ENCODE measurements at regions not wholly inside any gene's neighbourhood (a gene's known extent, or its start where the extent isn't known, plus 50 kb on each side); places are given as distances from the start of the nearest gene placed in this dataset.

GRCh38 chr10:78894841-78895195 is 173.9 kb upstream of the ZMIZ1 start:
- TF ChIP-seq, protein P1, sequence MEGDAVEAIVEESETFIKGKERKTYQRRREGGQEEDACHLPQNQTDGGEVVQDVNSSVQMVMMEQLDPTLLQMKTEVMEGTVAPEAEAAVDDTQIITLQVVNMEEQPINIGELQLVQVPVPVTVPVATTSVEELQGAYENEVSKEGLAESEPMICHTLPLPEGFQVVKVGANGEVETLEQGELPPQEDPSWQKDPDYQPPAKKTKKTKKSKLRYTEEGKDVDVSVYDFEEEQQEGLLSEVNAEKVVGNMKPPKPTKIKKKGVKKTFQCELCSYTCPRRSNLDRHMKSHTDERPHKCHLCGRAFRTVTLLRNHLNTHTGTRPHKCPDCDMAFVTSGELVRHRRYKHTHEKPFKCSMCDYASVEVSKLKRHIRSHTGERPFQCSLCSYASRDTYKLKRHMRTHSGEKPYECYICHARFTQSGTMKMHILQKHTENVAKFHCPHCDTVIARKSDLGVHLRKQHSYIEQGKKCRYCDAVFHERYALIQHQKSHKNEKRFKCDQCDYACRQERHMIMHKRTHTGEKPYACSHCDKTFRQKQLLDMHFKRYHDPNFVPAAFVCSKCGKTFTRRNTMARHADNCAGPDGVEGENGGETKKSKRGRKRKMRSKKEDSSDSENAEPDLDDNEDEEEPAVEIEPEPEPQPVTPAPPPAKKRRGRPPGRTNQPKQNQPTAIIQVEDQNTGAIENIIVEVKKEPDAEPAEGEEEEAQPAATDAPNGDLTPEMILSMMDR (IDR thresholded peaks at IDR 0.05) = no peak
- TF ChIP-seq EP300 (IDR thresholded peaks at IDR 0.05) = no peak
- TF ChIP-seq POLR2A (IDR thresholded peaks at IDR 0.05) = no peak
